Sigmoid colon (tissue), 6 donors: ENCODE measurements at regions not wholly inside any gene's neighbourhood (a gene's known extent, or its start where the extent isn't known, plus 50 kb on each side); places are given as distances from the start of the nearest gene placed in this dataset.

Source experiments
- DNase-seq: peaks from one replicate; pipeline ENCODE4 v3.0.0-alpha.2; 2019
- H3K27ac ChIP-seq, 4 donors: fragments of 200-600 bp; sonication (generic); one replicate each; pipeline ENCODE4 v1.5.1; 2016 to 2019; ENCODE audit warnings: mild to moderate bottlenecking in 1 of 4
- H3K27me3 ChIP-seq, 3 donors: fragments of 200-600 bp; sonication (generic); one replicate each; pipeline ENCODE4 v1.5.1; 2019; ENCODE audit warnings: mild to moderate bottlenecking in 1 of 3
- H3K36me3 ChIP-seq, 4 donors: fragments of 200-600 bp; sonication (generic); one replicate each; pipeline ENCODE4 v1.5.1; 2016 to 2019
- H3K4me1 ChIP-seq, 4 donors: fragments of 200-600 bp; sonication (generic); one replicate each; pipeline ENCODE4 v1.5.1; 2017 to 2019
- H3K4me3 ChIP-seq, 4 donors: fragments of 200-600 bp; sonication (generic); one replicate each; pipeline ENCODE4 v1.5.1; 2017 to 2019; ENCODE audit warnings: mild to moderate bottlenecking in 2 of 4, moderate library complexity in 1 of 4
- H3K9me3 ChIP-seq, 4 donors: fragments of 200-600 bp in 3 of 4; sonication (generic) in 3 of 4; one replicate each; pipeline versions ENCODE4 v1.5.1 to v1.6.1; 2013 to 2019
- EP300 ChIP-seq, 4 donors: sonication (generic); formaldehyde crosslinking; IDR thresholded peaks; one replicate each; pipeline ENCODE4 v1.6.1; 2017; ENCODE audit warnings: antibody characterized with exemption in 4 of 4
- POLR2A ChIP-seq, 2 donors: fragments of 450-650 bp; IDR thresholded peaks; one replicate each; pipeline ENCODE4 v1.6.1; 2016; ENCODE audit warnings: antibody characterized with exemption in 2 of 2, mild to moderate bottlenecking in 2 of 2, moderate library complexity in 2 of 2
- POLR2AphosphoS5 ChIP-seq, 4 donors: sonication (generic); formaldehyde crosslinking; IDR thresholded peaks; one replicate each; pipeline ENCODE4 v1.6.1; 2017; ENCODE audit warnings: antibody characterized with exemption in 4 of 4
- WGBS, 2 donors: extraction: QIAGEN DNeasy Blood & Tissue Kit; methylation state at CpG; one replicate each; pipeline ENCODE4 v1.1.7; 2013; 5-methylcytosine and 5-hydroxymethylcytosine counted together
- intact Hi-C: fragments of 100-400 bp; cut with DNase I; formaldehyde crosslinking; loops from one replicate; pipeline ENCODE4 v1.15.1; 2023
- TF ChIP-seq, protein P1 (sequence below), 4 experiments: fragments of 450-650 bp in 3 of 4; fragments of 200-600 bp in 1 of 4; IDR thresholded peaks; one replicate each; pipeline ENCODE4 v1.5.1; 2016 to 2019; ENCODE audit warnings: antibody characterized with exemption in 4 of 4, mild to moderate bottlenecking in 3 of 4, moderate library complexity in 2 of 4
- donor health status: healthy with polysubstance abuse.
- donor health status: healthy.

GRCh38 chr18:29218091-29218490 lies 1041.2 kb upstream of the CDH2 start:
- no peak for DNase-seq
- Histone ChIP-seq H3K4me3 (no peak overlapping the region), H3K27me3 (no peaks in the 10 kb centered on the region), H3K27ac (no peak overlapping the region), H3K36me3 (no peaks in the 10 kb centered on the region), H3K4me1 (no peaks in the 10 kb centered on the region), H3K9me3 (no peaks in the 10 kb centered on the region)
- WGBS, 2 donors, result 71% methylated on average over 2 of the region's 2 CpGs
- intact Hi-C loops, result no loop called here
- TF ChIP-seq EP300 (IDR thresholded peaks at IDR 0.05), result no peak
- TF ChIP-seq POLR2A (IDR thresholded peaks at IDR 0.05), result no peak
- no peak for TF ChIP-seq POLR2AphosphoS5 (IDR thresholded peaks at IDR 0.05)
- TF ChIP-seq, protein P1, sequence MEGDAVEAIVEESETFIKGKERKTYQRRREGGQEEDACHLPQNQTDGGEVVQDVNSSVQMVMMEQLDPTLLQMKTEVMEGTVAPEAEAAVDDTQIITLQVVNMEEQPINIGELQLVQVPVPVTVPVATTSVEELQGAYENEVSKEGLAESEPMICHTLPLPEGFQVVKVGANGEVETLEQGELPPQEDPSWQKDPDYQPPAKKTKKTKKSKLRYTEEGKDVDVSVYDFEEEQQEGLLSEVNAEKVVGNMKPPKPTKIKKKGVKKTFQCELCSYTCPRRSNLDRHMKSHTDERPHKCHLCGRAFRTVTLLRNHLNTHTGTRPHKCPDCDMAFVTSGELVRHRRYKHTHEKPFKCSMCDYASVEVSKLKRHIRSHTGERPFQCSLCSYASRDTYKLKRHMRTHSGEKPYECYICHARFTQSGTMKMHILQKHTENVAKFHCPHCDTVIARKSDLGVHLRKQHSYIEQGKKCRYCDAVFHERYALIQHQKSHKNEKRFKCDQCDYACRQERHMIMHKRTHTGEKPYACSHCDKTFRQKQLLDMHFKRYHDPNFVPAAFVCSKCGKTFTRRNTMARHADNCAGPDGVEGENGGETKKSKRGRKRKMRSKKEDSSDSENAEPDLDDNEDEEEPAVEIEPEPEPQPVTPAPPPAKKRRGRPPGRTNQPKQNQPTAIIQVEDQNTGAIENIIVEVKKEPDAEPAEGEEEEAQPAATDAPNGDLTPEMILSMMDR (IDR thresholded peaks at IDR 0.05), result no peak

DNA sequence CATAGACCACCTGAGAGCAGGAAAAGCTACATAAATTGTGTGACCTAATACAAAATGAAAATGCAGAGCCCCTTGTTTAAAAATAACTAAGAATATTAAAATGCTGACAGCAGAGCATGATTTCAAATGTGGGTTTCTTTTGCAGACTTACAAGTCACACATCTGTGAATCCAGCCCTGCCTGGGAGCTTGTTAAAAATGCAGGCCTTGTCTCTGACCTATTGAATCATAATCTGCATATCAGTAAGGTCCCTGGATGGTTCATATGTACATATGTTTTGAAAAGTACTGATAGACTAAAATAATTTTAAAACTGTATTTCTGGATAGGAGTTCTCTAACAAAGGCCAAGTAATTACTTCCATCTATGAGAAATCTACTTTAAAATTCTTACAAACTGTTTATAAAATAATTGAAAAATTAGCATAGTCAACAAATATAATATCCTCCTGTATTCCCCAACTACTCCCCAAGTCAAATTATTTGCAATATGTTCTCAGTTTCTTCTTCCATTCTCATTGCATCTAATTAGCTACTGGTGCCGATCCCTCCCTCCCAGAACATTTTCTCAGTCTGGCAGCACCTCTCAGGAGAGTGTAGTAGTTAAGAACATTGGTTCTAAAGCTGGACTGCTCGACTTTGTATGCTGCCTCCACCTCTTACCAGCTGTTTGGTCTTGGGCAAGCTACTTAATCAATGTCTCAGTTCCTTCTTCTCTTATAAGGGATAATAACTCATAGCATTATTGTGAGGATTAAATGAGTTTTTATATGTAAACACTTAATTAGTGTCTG lies 1040.4 kb upstream of the CDH2 start:
- intact Hi-C loops, result no loop called here
- Histone ChIP-seq H3K9me3 (no peaks in the 10 kb centered on the region), H3K4me3 (no peak overlapping the region), H3K4me1 (no peaks in the 10 kb centered on the region), H3K27ac (no peak overlapping the region), H3K36me3 (no peaks in the 10 kb centered on the region), H3K27me3 (no peaks in the 10 kb centered on the region)
- no peak for DNase-seq
- TF ChIP-seq POLR2AphosphoS5 (IDR thresholded peaks at IDR 0.05), result no peak
- no peak for TF ChIP-seq EP300 (IDR thresholded peaks at IDR 0.05)
- TF ChIP-seq, protein P1 (IDR thresholded peaks at IDR 0.05), result no peak
- TF ChIP-seq POLR2A (IDR thresholded peaks at IDR 0.05), result no peak
- WGBS, 2 donors, result 49 to 70% methylated on average over 2 of the region's 2 CpGs

DNA sequence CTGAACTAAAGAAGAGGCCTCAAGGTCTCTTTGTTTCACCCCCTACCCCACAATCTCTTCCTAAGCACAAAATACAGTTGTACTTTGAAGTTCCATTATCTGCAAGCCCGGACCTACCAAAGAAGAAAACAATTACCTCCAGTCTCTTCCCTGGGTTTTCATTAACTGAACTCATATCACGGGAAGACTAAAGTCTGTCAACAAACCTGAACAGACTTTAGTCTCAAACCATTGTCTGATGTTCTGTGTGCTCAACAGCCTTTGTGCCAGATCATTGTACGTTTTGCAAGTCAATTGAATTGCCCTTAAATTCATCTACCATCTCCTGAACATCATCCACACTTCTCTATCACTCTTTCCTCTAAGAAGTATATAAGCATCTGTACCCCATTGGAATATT lies 1021.9 kb upstream of the CDH2 start:
- TF ChIP-seq, protein P1 (IDR thresholded peaks at IDR 0.05), result no peak
- TF ChIP-seq EP300 (IDR thresholded peaks at IDR 0.05), result no peak
- no peak for TF ChIP-seq POLR2AphosphoS5 (IDR thresholded peaks at IDR 0.05)
- no peak for TF ChIP-seq POLR2A (IDR thresholded peaks at IDR 0.05)
- no peak overlapping the region for H3K4me3 ChIP-seq
- DNase-seq, result no peak
- H3K4me1 ChIP-seq, result no peaks in the 10 kb centered on the region
- H3K27me3 ChIP-seq, result no peaks in the 10 kb centered on the region
- H3K9me3 ChIP-seq, result no peaks in the 10 kb centered on the region
- no peak overlapping the region for H3K27ac ChIP-seq
- WGBS, 2 donors, result 28 to 63% methylated on average over 3 of the region's 3 CpGs
- no peaks in the 10 kb centered on the region for H3K36me3 ChIP-seq
- intact Hi-C loops, result no loop called here

DNA sequence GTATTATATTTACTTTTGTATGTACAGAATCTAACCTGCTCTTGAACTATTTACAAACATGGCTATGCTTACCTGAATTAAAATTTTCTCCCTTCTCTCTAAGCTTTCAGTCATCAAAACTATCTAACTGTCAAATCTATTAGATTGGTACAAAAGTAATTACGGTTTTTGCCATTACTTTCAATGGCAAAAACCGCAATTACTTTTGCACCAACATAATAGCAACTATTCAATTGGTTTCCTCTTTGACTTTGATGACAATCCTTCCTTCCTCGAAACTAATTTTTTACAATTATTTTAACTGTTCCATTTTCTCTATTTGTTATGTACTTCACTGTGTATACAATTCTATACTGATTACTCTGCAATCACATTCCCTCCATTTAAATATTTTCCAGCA lies 1019.4 kb upstream of the CDH2 start:
- TF ChIP-seq, protein P1 (IDR thresholded peaks at IDR 0.05), result no peak
- TF ChIP-seq POLR2A (IDR thresholded peaks at IDR 0.05), result no peak
- TF ChIP-seq POLR2AphosphoS5 (IDR thresholded peaks at IDR 0.05), result no peak
- TF ChIP-seq EP300 (IDR thresholded peaks at IDR 0.05), result no peak
- Histone ChIP-seq H3K27me3 (no peaks in the 10 kb centered on the region), H3K36me3 (no peaks in the 10 kb centered on the region), H3K9me3 (no peaks in the 10 kb centered on the region), H3K4me3 (no peak overlapping the region), H3K27ac (no peak overlapping the region), H3K4me1 (no peaks in the 10 kb centered on the region)
- DNase-seq, result no peak
- intact Hi-C loops, result no loop called here
- 89 to 95% methylated on average over 3 of the region's 3 CpGs for WGBS, 2 donors

DNA sequence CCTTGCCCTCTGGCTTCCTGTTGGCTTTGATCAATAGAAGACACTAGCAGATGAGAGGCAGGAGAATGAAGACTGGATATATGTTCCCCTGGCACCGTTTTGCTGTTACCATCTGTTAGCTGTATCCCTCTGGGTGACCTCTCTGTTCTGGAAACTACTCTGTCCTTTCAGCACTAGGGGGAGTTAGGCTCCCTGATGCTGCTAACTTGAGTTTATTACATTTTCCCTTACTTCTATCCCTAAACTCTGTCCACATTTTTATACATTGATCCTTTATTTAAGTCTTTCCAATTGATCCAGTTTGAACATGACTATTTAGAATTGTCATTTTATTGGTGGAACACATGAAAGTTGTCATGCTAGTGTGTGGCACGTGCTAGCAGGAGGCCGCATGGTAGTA lies 1014.3 kb upstream of the CDH2 start:
- WGBS, 2 donors, result 71 to 81% methylated on average over 3 of the region's 3 CpGs
- Histone ChIP-seq H3K27ac (no peak overlapping the region), H3K4me3 (no peak overlapping the region), H3K36me3 (no peaks in the 10 kb centered on the region), H3K9me3 (no peaks in the 10 kb centered on the region), H3K4me1 (no peaks in the 10 kb centered on the region), H3K27me3 (no peaks in the 10 kb centered on the region)
- no peak for TF ChIP-seq POLR2A (IDR thresholded peaks at IDR 0.05)
- TF ChIP-seq, protein P1 (IDR thresholded peaks at IDR 0.05), result no peak
- TF ChIP-seq POLR2AphosphoS5 (IDR thresholded peaks at IDR 0.05), result no peak
- no peak for TF ChIP-seq EP300 (IDR thresholded peaks at IDR 0.05)
- DNase-seq, result no peak
- intact Hi-C loops, result no loop called here
